ENCODE measurements at regions not wholly inside any gene's neighbourhood (a gene's known extent, or its start where the extent isn't known, plus 50 kb on each side); places are given as distances from the start of the nearest gene placed in this dataset.
"Not testable (repeated sequence)": the region's sequence is repeated elsewhere in the genome, so short reads cannot be mapped to it uniquely, and the experiment has no call there.

- no peak for DNase-seq
Measured at GRCh38 chr16:86077243-86077940, 178.4 kb downstream of the IRF8 start.

DNA sequence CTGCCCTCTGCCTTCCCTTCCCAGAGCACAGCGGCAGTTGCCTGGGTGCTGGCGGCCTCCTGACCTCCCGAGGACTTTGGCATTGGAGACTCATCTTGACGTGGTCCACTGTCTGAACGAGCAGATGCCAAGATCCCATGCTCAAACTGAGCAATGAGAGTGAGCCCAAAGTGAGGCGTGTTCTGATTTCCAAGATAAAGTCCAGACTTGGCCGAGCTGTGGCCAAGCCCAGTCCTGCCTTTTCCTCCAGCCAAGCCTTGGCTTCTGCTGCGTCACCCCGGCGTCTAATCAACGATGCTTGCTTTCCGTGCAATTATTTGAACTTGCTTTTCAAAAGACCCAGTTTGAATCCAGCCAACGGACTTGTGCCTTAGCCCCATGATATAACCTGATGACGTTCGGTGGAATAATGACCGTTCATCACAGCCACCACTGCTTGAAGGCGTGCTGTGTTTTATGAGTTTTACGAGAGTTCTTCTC lies 179.2 kb downstream of the IRF8 start:
- no peak for DNase-seq

GRCh38 chr16:86078711-86079110 lies 179.7 kb downstream of the IRF8 start:
- DNase-seq = not testable (repeated sequence)

GRCh38 chr16:86079255-86079885 lies 180.4 kb downstream of the IRF8 start:
- DNase-seq = no peak

- DNase-seq = no peak
Measured at GRCh38 chr16:86080131-86080875, 181.3 kb downstream of the IRF8 start.

DNA sequence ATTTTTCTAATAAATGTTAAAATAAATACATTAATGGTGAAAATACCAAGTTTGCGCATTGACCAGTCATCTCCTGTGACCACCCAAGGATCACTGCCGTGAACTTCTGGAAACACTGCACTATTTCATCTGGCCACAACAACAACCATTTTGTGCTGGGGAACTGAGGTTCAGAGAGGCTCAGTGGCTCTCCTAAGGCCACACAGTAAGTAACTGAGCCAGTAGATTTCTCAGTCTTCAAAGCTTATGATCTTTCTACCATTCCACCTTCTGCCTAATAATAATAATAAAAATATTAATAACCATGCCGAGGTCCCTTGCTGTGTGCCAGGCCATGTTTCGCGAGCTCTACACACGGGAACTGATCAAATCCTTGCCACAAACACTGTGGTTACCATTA lies 182.0 kb downstream of the IRF8 start:
- DNase-seq = no peak

GRCh38 chr16:86082418-86083030 lies 183.6 kb downstream of the IRF8 start:
- DNase-seq = no peak

- no peak for DNase-seq
Measured at GRCh38 chr16:86083382-86084002, 184.5 kb downstream of the IRF8 start.

DNA sequence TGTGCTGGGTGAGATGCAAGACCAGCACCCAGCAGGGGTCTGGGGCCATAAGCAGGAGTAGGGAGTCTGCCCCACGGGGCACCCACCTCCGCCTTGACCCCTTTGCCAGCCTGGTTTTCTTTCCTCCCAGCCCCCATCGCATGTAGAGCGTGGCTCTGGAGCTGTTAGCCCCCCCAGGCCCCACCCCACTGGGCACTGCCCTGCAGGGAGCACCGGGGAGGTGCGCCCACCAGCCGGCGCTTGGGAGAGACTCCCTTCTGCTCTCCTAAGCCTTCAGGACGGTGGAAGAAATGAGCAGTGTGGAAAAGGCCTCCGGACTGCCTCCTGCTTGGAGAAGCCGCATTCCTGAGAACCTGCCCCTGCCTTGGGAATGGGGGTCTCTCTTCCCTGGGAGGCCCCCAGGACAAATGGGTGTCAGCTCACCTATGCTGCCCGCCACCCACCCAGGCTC lies 186.2 kb downstream of the IRF8 start:
- DNase-seq = no peak

DNA sequence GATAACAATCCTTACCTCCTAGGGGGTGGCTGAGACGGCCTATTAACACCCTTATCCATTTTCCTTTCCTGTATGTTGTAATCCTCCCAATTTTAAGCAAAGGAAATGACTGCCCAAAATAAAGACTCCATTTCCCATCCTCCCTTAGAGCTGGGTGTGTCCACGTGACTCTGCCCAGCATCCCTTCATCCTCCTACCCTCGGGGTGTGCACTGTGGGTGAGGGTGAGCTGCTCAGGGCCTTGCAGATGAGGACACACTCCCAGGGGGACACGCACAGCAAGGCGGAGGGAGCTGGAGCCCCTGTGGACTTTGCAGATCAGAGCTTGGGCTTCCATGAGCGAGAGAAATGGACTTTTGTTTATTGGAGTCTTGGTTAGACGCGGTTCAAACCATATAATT lies 186.8 kb downstream of the IRF8 start:
- DNase-seq = no peak

DNA sequence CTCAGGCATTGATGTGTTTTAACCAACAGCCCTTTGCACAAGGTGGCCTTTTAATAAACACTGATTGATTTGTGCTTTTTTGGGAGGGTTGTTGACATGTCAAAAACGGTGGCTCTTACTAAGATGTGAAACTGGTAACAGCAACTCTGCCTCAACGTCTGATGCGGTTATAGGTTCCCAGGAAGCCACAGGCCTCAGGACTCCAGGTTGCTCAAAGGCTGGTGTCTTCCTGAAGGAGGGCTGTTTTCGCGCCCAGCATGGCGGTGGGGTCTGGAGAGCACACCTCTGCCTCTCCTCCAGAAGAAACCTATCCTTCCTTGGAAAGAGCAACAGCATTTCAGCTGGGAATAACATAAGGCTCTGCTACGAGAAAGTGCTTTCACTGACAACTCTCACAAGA lies 187.5 kb downstream of the IRF8 start:
- DNase-seq = no peak

- DNase-seq = no peak
Measured at GRCh38 chr16:86087011-86087895, 188.3 kb downstream of the IRF8 start.

DNA sequence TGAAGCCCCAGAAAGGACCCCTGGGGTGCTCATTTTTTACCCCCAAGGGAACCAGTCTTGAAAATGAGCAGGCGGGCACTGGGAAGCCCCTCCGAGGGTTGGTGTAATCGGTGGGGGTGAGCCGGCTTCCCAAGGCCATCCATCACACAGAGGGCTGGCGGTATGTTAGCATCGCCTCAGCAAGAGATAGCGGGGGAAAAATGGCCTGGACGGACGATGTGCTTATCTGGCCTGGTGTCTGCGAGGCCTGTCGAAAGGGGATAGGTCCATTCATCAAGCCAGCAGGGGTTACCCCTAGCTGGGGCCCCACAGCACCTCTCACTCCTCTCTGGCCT lies 188.9 kb downstream of the IRF8 start:
- DNase-seq = no peak

GRCh38 chr16:86088287-86088686 lies 189.3 kb downstream of the IRF8 start:
- DNase-seq = no peak

GRCh38 chr16:86088816-86089215 lies 189.9 kb downstream of the IRF8 start:
- DNase-seq = no peak

DNA sequence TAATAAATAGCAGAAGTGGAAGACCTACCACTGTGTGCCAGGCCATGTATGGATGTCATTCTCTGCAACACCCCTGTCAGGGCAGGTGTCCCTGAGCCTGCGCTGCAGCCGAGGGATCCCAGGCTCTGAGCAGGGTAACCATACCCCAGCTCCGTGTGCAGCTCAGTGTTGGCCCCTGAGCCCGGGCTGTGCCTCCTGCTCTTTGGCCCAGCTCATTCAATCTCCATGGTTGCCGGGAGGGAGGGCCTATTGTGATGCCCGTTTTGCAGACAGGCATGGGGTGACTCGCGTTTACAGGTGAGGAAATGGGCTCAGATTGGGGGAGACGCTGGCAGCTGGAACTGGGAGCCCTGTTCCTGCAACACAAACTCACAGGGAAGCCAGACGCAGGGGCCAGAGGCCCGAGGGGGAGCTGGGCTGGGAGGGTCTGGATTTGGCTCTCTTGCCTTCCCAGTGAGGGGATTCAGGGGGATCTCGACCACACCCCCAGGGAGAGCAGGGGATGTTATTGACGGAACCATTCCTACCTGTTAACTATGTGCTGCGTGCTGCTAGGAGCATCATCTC lies 190.5 kb downstream of the IRF8 start:
- DNase-seq = no peak

- DNase-seq = no peak
Measured at GRCh38 chr16:86089991-86090390, 191.0 kb downstream of the IRF8 start.

DNA sequence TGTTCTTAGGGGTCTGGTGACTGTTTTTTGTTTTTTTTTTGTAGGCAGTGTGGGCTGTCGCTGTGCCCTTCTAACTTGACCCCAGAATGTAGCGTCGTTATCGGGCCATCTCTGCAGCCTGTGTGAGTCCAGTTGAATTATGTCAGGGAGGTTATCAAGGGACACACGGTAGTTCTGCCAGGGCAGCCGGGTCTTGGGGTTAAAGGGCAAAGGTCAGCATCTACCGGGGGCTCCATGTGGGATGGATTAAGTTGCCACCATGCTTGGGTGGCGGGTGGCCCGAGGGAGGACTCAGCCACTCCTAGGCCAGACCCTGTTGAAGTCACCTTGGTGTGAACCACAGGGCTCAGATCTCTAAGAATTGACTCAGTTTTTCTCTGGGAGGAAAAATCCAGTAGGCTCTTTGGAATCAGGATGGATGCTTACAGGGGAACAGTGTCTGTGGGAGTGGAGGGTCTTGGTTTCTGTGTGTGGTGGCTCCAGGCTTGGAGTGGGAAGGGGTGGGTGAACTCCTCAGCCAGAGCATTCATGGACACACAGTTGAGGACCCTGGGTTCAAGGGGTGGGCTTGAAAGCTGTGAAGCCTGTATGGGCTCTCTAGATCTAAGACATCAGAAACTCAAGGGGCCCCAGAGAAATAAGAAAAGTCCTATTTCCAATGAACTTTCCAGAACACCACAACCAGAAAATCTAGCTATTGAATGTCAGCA lies 191.7 kb downstream of the IRF8 start:
- no peak for DNase-seq

GRCh38 chr16:86091976-86092375 lies 193.0 kb downstream of the IRF8 start:
- DNase-seq = no peak

DNA sequence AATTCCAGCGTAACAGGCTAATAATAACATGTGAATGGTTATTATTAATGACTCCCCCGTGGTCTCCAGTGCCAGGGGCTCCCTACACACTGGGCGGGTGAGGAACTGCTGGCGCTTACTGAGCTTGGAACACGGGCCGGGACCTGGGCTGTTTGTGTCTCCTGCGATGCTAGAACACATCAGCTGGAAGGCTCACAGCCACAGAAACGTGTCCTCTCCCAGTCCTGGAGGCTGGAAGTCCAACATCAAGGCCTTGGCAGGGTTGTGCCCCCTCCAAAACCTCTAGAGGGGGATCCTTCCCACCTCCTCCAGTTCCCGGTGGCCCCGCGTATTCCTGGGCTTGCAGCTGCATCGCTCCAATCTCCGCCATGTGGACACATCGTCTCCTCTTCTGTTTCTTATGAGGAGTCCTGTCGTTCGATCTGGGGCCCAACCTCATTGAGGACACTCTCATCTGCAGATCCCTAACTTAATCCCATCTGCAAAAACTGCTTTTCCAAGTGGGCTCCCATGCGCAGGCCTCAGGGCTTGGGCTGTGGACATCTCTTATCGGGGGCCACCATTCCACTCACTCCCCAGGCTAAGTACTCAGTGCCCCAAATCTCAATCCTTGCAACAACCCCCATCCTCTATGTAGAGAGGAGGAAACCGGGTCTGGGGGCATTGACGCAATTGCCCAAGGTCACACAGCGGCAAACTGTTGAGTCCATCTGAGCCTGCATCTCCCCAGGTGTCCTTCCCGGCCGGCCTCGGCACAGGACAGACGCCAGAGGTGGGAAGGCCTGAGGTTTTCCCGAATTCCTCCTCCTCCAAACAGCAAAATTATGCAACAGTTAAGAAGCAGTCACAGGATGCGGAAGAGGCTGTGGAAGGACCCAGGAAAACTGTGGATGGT lies 193.9 kb downstream of the IRF8 start:
- DNase-seq = no peak
